Keratinocyte (primary cell): ENCODE measurements at regions not wholly inside any gene's neighbourhood (a gene's known extent, or its start where the extent isn't known, plus 50 kb on each side); places are given as distances from the start of the nearest gene placed in this dataset.

Experiments used
- DNase-seq: peaks from one replicate; pipeline ENCODE4 v3.0.0-alpha.2; 2011; ENCODE audit warnings: low read depth, missing footprints, low spot score
- FAIRE-seq: peaks from 2 replicates; lab custom pipeline; 2011; peaks lifted over from hg19 to GRCh38; lab: Jason Lieb, UNC
- H2AFZ ChIP-seq: 2 replicates; pipeline ENCODE4 v1.6.0; 2012; ENCODE audit warnings: low read length, control low read depth, inconsistent platforms; ENCODE audit not compliant: control insufficient read depth
- H3K27ac ChIP-seq: 2 replicates; pipeline ENCODE4 v1.5.1; 2011; ENCODE audit warnings: low read length; ENCODE audit not compliant: control insufficient read depth, insufficient read depth
- H3K27me3 ChIP-seq: 3 replicates; pipeline ENCODE4 v1.6.0; 2011; ENCODE audit warnings: low read length; ENCODE audit not compliant: control insufficient read depth, insufficient read depth; ENCODE audit errors: extremely low read depth
- H3K36me3 ChIP-seq, 2 experiments: 2 replicates in 1 of 2; 3 replicates in 1 of 2; pipeline ENCODE4 v1.5.1; 2011; ENCODE audit warnings: low read length in 2 of 2, mild to moderate bottlenecking in 1 of 2; ENCODE audit not compliant: control insufficient read depth in 2 of 2, insufficient read depth in 2 of 2; ENCODE audit errors: extremely low read depth in 1 of 2
- H3K4me1 ChIP-seq: 3 replicates; pipeline ENCODE4 v1.5.1; 2011; ENCODE audit warnings: low read length; ENCODE audit not compliant: control insufficient read depth, insufficient read depth; ENCODE audit errors: extremely low read depth
- H3K4me2 ChIP-seq: 3 replicates; pipeline ENCODE4 v1.6.0; 2011; ENCODE audit warnings: low read depth, low read length; ENCODE audit not compliant: control insufficient read depth, insufficient read depth; ENCODE audit errors: extremely low read depth
- H3K4me3 ChIP-seq, 3 experiments: fragments of 200-600 bp in 1 of 3; sonication (generic) in 1 of 3; 2 replicates in 2 of 3; 3 replicates in 1 of 3; pipeline ENCODE4 v1.5.1; 2011 to 2016; ENCODE audit warnings: low read length in 3 of 3, mild to moderate bottlenecking in 3 of 3, control low read depth in 2 of 3, inconsistent platforms in 1 of 3, low read depth in 1 of 3, mixed read lengths in 1 of 3, mixed run types in 1 of 3, moderate library complexity in 1 of 3; ENCODE audit not compliant: control insufficient read depth in 2 of 3, insufficient read depth in 2 of 3; ENCODE audit errors: extremely low read depth in 1 of 3
- H3K79me2 ChIP-seq: 2 replicates; pipeline ENCODE4 v1.6.0; 2012; ENCODE audit warnings: low read length; ENCODE audit not compliant: control insufficient read depth, insufficient read depth
- H3K9ac ChIP-seq: 3 replicates; pipeline ENCODE4 v1.6.0; 2011; ENCODE audit warnings: low read length; ENCODE audit not compliant: control insufficient read depth, insufficient read depth; ENCODE audit errors: extremely low read depth
- H3K9me1 ChIP-seq: 3 replicates; pipeline ENCODE4 v1.6.0; 2011; ENCODE audit warnings: low read length; ENCODE audit not compliant: control insufficient read depth, insufficient read depth; ENCODE audit errors: extremely low read depth
- H3K9me3 ChIP-seq: 2 replicates; pipeline ENCODE4 v1.5.1; 2012; ENCODE audit warnings: low read depth, low read length; ENCODE audit not compliant: control insufficient read depth
- H4K20me1 ChIP-seq: 3 replicates; pipeline ENCODE4 v1.6.0; 2011; ENCODE audit warnings: low read length; ENCODE audit not compliant: control insufficient read depth, insufficient read depth; ENCODE audit errors: extremely low read depth
- EZH2 ChIP-seq: IDR thresholded peaks from one replicate; pipeline ENCODE4 v1.6.1; 2012; ENCODE audit warnings: inconsistent platforms, mild to moderate bottlenecking, low read length, moderate library complexity
- dilution Hi-C: fragments of 300-500 bp; cut with MboI; formaldehyde crosslinking; loops from one replicate; pipeline ENCODE4 v1.7.0; 2020; ENCODE audit warnings: low sequenced_read_pairs; ENCODE audit not compliant: extremely low pct_ligation_motif_present
- TF ChIP-seq, protein P1 (sequence below), 3 experiments: IDR thresholded peaks in 1 of 3; conservative IDR thresholded peaks in 1 of 3; optimal IDR thresholded peaks in 1 of 3; 2 replicates in 2 of 3; 3 replicates in 1 of 3; pipeline versions ENCODE3 to v1.5.1; 2011; ENCODE audit warnings: low read length in 3 of 3, mild to moderate bottlenecking in 3 of 3, moderate library complexity in 2 of 3, control low read depth in 1 of 3, inconsistent platforms in 1 of 3; ENCODE audit not compliant: insufficient read depth in 2 of 3; ENCODE audit errors: extremely low read depth in 1 of 3

- Histone ChIP-seq H3K79me2 (no peaks in the 10 kb centered on the region), H3K9me1 (no peaks in the 10 kb centered on the region), H3K4me1 (peaks cover 4% of the 10 kb centered on the region), H3K27me3 (no peaks in the 10 kb centered on the region), H3K9ac (no peak overlapping the region), H4K20me1 (no peaks in the 10 kb centered on the region), H3K9me3 (no peaks in the 10 kb centered on the region), H3K27ac (no peak overlapping the region), H3K4me3 (no peak overlapping the region), H2AFZ (no peak overlapping the region), H3K4me2 (no peak overlapping the region), H3K36me3 (no peaks in the 10 kb centered on the region)
- dilution Hi-C loops: no loop called here
- DNase-seq: no peak
- TF ChIP-seq EZH2: no peak
- TF ChIP-seq, protein P1, sequence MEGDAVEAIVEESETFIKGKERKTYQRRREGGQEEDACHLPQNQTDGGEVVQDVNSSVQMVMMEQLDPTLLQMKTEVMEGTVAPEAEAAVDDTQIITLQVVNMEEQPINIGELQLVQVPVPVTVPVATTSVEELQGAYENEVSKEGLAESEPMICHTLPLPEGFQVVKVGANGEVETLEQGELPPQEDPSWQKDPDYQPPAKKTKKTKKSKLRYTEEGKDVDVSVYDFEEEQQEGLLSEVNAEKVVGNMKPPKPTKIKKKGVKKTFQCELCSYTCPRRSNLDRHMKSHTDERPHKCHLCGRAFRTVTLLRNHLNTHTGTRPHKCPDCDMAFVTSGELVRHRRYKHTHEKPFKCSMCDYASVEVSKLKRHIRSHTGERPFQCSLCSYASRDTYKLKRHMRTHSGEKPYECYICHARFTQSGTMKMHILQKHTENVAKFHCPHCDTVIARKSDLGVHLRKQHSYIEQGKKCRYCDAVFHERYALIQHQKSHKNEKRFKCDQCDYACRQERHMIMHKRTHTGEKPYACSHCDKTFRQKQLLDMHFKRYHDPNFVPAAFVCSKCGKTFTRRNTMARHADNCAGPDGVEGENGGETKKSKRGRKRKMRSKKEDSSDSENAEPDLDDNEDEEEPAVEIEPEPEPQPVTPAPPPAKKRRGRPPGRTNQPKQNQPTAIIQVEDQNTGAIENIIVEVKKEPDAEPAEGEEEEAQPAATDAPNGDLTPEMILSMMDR (optimal IDR thresholded peaks at IDR 0.05 in 1 of 3, IDR thresholded peaks at IDR 0.05 in 1 of 3, conservative IDR thresholded peaks at IDR 0.05 in 1 of 3; ENCODE audit: extremely low read depth in 1 of 3, insufficient read depth in 2 of 3, low read length in 3 of 3): no peak
- no peak for FAIRE-seq
These were observed 531.2 kb upstream of the CCDC196 start for GRCh38 chr14:65954942-65955341.

GRCh38 chr14:65957631-65958205 lies 528.5 kb upstream of the CCDC196 start:
- Histone ChIP-seq H3K4me3 (no peak overlapping the region), H2AFZ (no peak overlapping the region), H3K4me1 (no peaks in the 10 kb centered on the region), H3K9ac (no peak overlapping the region), H3K36me3 (no peaks in the 10 kb centered on the region), H3K9me1 (no peaks in the 10 kb centered on the region), H3K27me3 (no peaks in the 10 kb centered on the region), H3K79me2 (no peaks in the 10 kb centered on the region), H4K20me1 (no peaks in the 10 kb centered on the region), H3K9me3 (no peaks in the 10 kb centered on the region), H3K4me2 (no peak overlapping the region), H3K27ac (no peak overlapping the region)
- TF ChIP-seq, protein P1 (optimal IDR thresholded peaks at IDR 0.05 in 1 of 3, IDR thresholded peaks at IDR 0.05 in 1 of 3, conservative IDR thresholded peaks at IDR 0.05 in 1 of 3; ENCODE audit: extremely low read depth in 1 of 3, insufficient read depth in 2 of 3, low read length in 3 of 3): no peak
- TF ChIP-seq EZH2: no peak
- DNase-seq (no peak), FAIRE-seq (no peak)
- dilution Hi-C loops: no loop called here
